ENCODE measurements at regions not wholly inside any gene's neighbourhood (a gene's known extent, or its start where the extent isn't known, plus 50 kb on each side); places are given as distances from the start of the nearest gene placed in this dataset.
A peak's percentile ranks its signal among the peaks of the same experiment; 100 is the strongest.

DNA sequence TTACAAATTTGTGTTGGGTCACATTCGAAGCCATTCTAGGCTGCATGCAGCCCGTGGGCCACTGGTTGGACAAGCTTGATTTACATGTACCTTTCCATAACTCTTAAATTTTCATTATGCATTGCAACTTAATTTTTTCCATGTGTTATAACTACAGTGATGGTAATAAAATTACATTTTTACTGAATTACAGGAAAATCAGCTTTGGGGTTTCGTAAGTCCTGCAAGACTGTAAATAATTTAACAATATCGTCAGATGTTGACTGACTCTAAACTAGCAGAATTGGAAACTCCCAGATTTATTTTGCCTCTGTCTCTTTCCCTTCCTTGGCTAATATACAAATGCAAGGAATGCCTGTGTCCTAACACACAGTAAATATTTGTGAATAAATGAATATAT lies 88.0 kb upstream of the RAPGEF2 start:
- TF ChIP-seq, protein P1, sequence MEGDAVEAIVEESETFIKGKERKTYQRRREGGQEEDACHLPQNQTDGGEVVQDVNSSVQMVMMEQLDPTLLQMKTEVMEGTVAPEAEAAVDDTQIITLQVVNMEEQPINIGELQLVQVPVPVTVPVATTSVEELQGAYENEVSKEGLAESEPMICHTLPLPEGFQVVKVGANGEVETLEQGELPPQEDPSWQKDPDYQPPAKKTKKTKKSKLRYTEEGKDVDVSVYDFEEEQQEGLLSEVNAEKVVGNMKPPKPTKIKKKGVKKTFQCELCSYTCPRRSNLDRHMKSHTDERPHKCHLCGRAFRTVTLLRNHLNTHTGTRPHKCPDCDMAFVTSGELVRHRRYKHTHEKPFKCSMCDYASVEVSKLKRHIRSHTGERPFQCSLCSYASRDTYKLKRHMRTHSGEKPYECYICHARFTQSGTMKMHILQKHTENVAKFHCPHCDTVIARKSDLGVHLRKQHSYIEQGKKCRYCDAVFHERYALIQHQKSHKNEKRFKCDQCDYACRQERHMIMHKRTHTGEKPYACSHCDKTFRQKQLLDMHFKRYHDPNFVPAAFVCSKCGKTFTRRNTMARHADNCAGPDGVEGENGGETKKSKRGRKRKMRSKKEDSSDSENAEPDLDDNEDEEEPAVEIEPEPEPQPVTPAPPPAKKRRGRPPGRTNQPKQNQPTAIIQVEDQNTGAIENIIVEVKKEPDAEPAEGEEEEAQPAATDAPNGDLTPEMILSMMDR (IDR thresholded peaks at IDR 0.05; ENCODE audit: extremely low read depth, missing control alignments) = no peak
- DNase-seq (ENCODE audit: low spot score) = no peak

DNA sequence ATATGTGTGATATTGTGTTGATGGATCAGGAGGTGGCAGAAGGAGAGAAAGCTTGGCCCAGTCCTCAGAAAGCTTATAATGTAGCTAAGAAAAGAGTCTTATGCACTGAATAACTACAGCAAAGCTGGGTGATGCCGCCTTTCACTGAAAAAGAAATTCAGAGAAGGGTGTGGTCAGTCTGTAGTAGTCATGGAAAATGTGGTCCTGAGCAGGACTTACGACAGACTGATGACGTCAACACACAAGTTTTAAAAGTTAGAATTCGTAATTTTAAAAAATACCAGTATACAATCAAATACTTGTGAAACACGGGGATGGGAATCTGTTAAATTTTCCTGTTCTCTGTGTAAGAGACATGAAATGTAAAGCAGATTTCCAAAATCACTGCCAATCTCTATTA lies 87.0 kb upstream of the RAPGEF2 start:
- DNase-seq (ENCODE audit: low spot score) = no peak

DNA sequence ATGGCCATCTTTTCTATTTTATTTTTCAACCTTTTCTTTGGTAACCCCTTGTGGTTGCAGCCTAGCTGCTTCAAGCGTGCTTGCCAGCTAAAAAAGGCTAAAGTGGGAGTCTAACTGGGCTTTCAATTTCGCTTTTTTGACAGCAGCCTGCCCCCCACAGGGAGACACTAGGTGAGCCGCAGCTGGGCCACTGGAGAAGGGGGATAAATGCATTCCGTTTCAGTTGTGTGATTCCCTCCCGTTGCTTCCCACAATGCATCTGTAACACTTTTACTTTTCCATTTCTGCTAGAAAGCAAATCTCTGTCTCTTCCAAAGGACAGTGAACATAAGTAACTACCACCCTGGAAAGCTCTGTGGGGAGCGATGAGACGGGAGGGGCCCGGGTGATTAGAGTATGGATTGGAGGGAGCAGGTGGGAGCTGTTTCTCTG lies 86.3 kb upstream of the RAPGEF2 start:
- TF ChIP-seq, protein P1 (IDR thresholded peaks at IDR 0.05; ENCODE audit: extremely low read depth, missing control alignments) = peak; percentile 46
- peak; percentile 57 for DNase-seq (ENCODE audit: low spot score)

More for the DNA sequence above, 87.0 kb upstream of the RAPGEF2 start:
- TF ChIP-seq, protein P1 (IDR thresholded peaks at IDR 0.05; ENCODE audit: extremely low read depth, missing control alignments) = no peak

DNA sequence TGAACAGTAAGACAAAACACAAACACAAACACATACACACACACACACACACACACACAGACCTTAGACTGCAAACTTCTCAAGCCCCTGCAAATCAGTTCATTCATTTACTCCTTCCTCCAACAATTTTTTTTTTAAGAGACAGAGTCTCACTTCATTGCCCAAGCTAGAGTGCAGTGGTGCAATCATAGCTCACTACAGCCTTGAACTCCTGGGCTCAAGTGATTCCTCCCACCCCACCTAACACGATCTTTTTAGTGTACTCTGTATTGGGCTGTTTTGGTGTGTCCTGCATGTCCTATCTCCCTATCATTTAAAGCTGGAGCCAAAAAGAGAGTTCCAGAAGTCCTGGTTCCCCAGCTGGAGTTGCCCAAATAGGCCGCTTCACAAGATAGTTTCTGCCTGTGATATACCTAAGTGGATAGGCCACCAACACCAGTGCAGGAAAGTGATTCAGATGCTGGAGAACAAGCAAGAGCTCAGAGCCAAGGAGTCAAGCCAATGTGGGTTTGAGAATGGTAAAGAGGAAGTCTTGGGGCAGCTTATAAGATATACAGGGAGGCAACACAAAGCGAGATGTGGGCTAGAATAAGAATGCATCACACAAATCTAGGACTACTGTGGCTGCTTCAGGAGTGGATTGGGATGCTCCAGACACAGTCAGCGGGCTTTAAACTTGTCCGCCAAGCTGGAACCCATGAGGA lies 85.4 kb upstream of the RAPGEF2 start:
- TF ChIP-seq, protein P1 (IDR thresholded peaks at IDR 0.05; ENCODE audit: extremely low read depth, missing control alignments) = no peak
- peak; percentile 17 for DNase-seq (ENCODE audit: low spot score)

DNA sequence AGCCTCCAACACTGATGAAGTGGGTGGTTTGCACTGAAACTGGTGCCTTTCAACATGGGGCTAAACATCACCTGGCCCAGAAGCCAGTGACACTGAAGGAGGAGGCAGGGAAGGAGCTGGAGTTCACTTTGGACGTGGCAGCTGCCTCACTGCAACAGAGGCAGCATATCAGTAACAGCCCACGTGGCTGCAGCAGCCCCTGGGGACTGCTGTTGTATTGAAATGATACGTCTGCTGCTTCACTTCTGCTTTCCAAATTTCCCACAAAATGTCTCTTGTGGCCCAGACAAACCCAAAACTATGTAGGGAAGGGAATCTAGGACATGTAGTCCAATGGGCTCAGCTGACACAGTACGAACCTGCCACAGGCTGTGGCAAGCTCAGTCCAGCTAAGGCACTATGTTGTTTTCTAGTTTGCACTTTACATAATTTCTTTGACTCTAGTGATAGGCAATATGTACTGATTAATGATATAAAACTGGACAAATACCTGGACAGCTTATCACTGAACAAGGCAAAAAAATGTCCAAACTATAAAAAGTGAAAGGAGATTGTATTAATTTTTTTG lies 84.7 kb upstream of the RAPGEF2 start:
- DNase-seq (ENCODE audit: low spot score) = peak; percentile 67
- TF ChIP-seq, protein P1 (IDR thresholded peaks at IDR 0.05; ENCODE audit: extremely low read depth, missing control alignments) = no peak

DNA sequence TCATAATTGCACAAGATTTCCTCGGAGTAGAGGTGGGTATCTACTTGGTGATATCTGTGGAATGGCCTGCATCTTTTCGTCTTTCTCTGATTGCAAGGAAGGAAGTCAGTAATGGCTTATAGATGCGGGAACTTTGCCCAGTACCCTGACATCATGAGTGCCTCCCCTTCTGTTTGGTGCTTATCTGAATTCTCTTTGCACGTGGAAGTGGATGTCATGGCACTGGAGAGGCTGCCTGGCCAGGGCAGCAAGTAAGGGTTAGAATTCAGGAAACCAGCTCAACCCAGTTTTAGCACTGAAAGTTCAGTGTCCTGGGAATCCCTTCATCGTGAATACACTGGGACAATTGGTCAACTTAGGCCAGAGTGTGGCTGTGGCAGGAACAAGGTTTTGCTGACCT lies 83.5 kb upstream of the RAPGEF2 start:
- DNase-seq (ENCODE audit: low spot score) = no peak
- TF ChIP-seq, protein P1 (IDR thresholded peaks at IDR 0.05; ENCODE audit: extremely low read depth, missing control alignments) = no peak

DNA sequence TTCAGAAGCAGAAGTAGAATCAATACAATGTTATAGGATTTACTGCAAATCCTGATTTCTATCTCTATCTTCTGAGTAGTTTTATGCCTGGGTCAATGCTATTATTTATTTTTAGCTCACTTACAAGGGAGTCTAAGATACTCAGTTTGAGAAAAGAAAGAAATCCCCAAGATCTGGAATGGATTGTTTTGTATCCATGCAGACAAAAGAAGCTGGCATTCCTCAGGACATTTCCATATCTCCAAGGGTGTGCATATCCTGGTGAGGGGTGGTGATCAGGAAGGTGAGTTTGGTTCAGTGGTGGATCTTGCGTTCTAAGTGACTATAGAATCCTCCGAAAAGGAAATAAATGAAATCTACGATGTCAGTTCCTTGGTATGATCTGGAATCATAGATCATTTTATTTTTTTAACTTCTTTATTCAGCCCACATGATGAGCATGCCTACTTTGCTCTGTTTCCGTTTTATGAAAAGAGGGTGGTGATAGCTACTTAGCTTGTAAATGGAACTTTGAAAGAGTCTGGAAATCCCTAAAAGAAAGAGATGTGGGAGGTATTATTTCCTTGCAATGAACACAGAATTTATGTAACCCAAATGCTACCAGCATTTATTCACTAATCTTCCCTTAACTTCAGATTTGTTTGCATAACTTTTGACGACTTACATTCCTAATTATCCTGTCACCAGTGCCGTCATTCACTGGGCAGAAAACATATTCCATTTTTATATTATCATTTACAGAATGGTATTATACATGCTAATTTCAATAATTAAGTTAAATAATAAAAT lies 81.1 kb upstream of the RAPGEF2 start:
- TF ChIP-seq, protein P1 (IDR thresholded peaks at IDR 0.05; ENCODE audit: extremely low read depth, missing control alignments) = no peak
- DNase-seq (ENCODE audit: low spot score) = no peak

Data from GM20000 (cell line).